ENCODE measurements at regions not wholly inside any gene's neighbourhood (a gene's known extent, or its start where the extent isn't known, plus 50 kb on each side); places are given as distances from the start of the nearest gene placed in this dataset.

DNA sequence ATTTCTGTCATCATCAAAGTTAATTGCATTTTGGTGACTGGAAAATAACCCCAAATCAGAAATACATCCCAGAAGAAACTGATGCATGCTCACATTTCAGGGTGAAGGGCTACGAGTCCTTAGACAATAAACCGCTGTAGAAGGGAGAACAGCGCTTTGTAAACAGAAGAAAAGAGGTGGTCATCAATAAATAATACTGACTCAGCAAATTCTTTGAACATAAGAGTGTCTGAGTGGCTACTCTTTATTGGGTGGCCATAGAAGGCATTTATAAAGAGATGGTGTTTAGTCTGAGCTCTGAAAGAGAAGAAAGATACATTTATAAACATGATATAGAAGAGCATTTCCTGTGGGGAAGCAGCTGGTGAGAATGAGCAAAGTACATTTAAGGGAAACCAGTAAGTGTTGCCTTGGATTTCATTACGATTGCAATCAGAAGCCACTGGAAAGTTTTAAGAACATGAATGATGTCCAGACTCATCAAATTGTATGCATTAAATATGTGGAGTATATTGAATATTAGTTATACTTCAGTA lies 246.9 kb upstream of the GIMD1 start:
- H3K4me3 ChIP-seq (ENCODE audit: control insufficient read depth, low read depth, low read length), result no peak overlapping the region
- DNase-seq (ENCODE audit: low read depth), result no peak
- TF ChIP-seq, protein P1, sequence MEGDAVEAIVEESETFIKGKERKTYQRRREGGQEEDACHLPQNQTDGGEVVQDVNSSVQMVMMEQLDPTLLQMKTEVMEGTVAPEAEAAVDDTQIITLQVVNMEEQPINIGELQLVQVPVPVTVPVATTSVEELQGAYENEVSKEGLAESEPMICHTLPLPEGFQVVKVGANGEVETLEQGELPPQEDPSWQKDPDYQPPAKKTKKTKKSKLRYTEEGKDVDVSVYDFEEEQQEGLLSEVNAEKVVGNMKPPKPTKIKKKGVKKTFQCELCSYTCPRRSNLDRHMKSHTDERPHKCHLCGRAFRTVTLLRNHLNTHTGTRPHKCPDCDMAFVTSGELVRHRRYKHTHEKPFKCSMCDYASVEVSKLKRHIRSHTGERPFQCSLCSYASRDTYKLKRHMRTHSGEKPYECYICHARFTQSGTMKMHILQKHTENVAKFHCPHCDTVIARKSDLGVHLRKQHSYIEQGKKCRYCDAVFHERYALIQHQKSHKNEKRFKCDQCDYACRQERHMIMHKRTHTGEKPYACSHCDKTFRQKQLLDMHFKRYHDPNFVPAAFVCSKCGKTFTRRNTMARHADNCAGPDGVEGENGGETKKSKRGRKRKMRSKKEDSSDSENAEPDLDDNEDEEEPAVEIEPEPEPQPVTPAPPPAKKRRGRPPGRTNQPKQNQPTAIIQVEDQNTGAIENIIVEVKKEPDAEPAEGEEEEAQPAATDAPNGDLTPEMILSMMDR (IDR thresholded peaks at IDR 0.05; ENCODE audit: control insufficient read depth, insufficient read depth, low read depth, low read length, missing control alignments), result no peak

GRCh38 chr4:106614441-106614840 lies 245.9 kb upstream of the GIMD1 start:
- TF ChIP-seq, protein P1 (IDR thresholded peaks at IDR 0.05; ENCODE audit: control insufficient read depth, insufficient read depth, low read depth, low read length, missing control alignments), result no peak
- no peak for DNase-seq (ENCODE audit: low read depth)

DNA sequence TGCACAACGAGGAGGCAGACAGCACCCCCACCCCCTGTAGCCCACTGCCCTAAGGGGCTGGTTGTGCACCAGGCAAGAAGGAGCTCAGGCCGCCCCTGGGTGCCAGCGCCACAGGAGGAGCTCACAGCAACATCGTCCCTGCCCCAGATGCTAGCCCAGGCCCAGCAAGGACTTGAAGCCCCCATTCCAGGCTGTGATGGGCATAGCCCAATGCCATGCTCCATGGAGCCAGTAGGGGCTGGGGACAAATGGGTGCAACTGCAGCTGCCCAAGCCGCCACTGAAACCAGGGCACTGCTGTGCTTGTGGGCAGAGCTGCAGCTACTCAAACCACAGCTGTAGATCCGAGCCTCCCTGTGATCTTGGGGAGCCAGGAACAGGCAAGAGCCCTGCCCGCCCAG lies 241.3 kb upstream of the GIMD1 start:
- DNase-seq (ENCODE audit: low read depth), result no peak

More at GRCh38 chr4:106614441-106614840, 245.9 kb upstream of the GIMD1 start:
- H3K4me3 ChIP-seq (ENCODE audit: control insufficient read depth, low read depth, low read length), result no peak overlapping the region

DNA sequence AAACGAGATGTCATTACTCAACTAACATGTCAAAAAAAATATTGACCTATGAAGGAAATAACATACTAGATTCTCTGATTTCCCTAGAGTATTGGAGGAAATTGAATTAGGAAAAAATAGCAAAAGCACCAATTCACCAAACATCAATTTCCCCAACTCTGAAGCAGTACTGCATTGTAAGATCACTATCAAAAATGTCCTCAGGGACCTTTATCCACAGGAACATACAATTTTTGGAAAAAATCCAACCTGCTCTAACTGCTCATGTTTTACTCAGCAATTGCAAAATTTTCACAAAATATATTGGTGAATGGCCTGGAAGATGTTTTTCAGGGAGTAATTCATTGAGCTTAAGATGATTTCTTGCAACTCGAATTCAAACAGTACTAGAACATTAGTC lies 239.0 kb upstream of the GIMD1 start:
- DNase-seq (ENCODE audit: low read depth), result no peak
- H3K4me3 ChIP-seq (ENCODE audit: control insufficient read depth, low read depth, low read length), result no peak overlapping the region
- TF ChIP-seq, protein P1 (IDR thresholded peaks at IDR 0.05; ENCODE audit: control insufficient read depth, insufficient read depth, low read depth, low read length, missing control alignments), result no peak

More for the DNA sequence above, 241.3 kb upstream of the GIMD1 start:
- no peak overlapping the region for H3K4me3 ChIP-seq (ENCODE audit: control insufficient read depth, low read depth, low read length)
- TF ChIP-seq, protein P1 (IDR thresholded peaks at IDR 0.05; ENCODE audit: control insufficient read depth, insufficient read depth, low read depth, low read length, missing control alignments), result no peak

GRCh38 chr4:106604319-106605051 lies 235.9 kb upstream of the GIMD1 start:
- no peak for DNase-seq (ENCODE audit: low read depth)
- H3K4me3 ChIP-seq (ENCODE audit: control insufficient read depth, low read depth, low read length), result no peak overlapping the region
- TF ChIP-seq, protein P1 (IDR thresholded peaks at IDR 0.05; ENCODE audit: control insufficient read depth, insufficient read depth, low read depth, low read length, missing control alignments), result no peak

- TF ChIP-seq, protein P1 (IDR thresholded peaks at IDR 0.05; ENCODE audit: control insufficient read depth, insufficient read depth, low read depth, low read length, missing control alignments), result no peak
- DNase-seq (ENCODE audit: low read depth), result no peak
- no peak overlapping the region for H3K4me3 ChIP-seq (ENCODE audit: control insufficient read depth, low read depth, low read length)
Observed at GRCh38 chr4:106603471-106603870, 234.9 kb upstream of the GIMD1 start.
